HG02938 (cell line): ENCODE measurements at regions not wholly inside any gene's neighbourhood (a gene's known extent, or its start where the extent isn't known, plus 50 kb on each side); places are given as distances from the start of the nearest gene placed in this dataset.
"Not testable (repeated sequence)": the region's sequence is repeated elsewhere in the genome, so short reads cannot be mapped to it uniquely, and the experiment has no call there.

Experiments used
- ATAC-seq: cut with Tn5 transposase; IDR thresholded peaks from one replicate; pipeline ENCODE4 v1.9.1; 2021; ENCODE audit warnings: mild to moderate bottlenecking, moderate library complexity; ENCODE audit not compliant: unreplicated experiment

- no peak for ATAC-seq
Measured at GRCh38 chr7:106747804-106748203, 86.8 kb upstream of the CCDC71L start.

GRCh38 chr7:106749165-106749564, 88.2 kb upstream of the CCDC71L start:
- no peak for ATAC-seq

GRCh38 chr7:106750773-106751172, 89.8 kb upstream of the CCDC71L start:
- no peak for ATAC-seq

- no peak for ATAC-seq
Measured at GRCh38 chr7:106752367-106752766, 91.4 kb upstream of the CCDC71L start.

GRCh38 chr7:106755024-106755423, 94.1 kb upstream of the CCDC71L start:
- not testable (repeated sequence) for ATAC-seq

- no peak for ATAC-seq
Measured at GRCh38 chr7:106755641-106756040, 94.7 kb upstream of the CCDC71L start.

- ATAC-seq: no peak
Measured at GRCh38 chr7:106756071-106756470, 95.1 kb upstream of the CCDC71L start.

GRCh38 chr7:106756884-106757283, 95.9 kb upstream of the CCDC71L start:
- no peak for ATAC-seq

- ATAC-seq: no peak
Measured at GRCh38 chr7:106757846-106758245, 96.9 kb upstream of the CCDC71L start.

GRCh38 chr7:106762845-106763244, 101.9 kb upstream of the CCDC71L start:
- not testable (repeated sequence) for ATAC-seq

GRCh38 chr7:106763717-106764116, 101.4 kb upstream of the PIK3CG start:
- ATAC-seq: no peak

- ATAC-seq: no peak
Measured at GRCh38 chr7:106765727-106766355, 99.2 kb upstream of the PIK3CG start.

- ATAC-seq: no peak
Measured at GRCh38 chr7:106766551-106766950, 98.5 kb upstream of the PIK3CG start.

- ATAC-seq: no peak
Measured at GRCh38 chr7:106767078-106767477, 98.0 kb upstream of the PIK3CG start.

- peak; percentile 83 for ATAC-seq
Measured at GRCh38 chr7:106767498-106768323, 97.4 kb upstream of the PIK3CG start.

GRCh38 chr7:106768324-106768751, 96.7 kb upstream of the PIK3CG start:
- peak; percentile 84 for ATAC-seq

- no peak for ATAC-seq
Measured at GRCh38 chr7:106770191-106770590, 94.9 kb upstream of the PIK3CG start.

- ATAC-seq: no peak
Measured at GRCh38 chr7:106772655-106773108, 92.4 kb upstream of the PIK3CG start.

- ATAC-seq: no peak
Measured at GRCh38 chr7:106773228-106773627, 91.9 kb upstream of the PIK3CG start.

- ATAC-seq: no peak
Measured at GRCh38 chr7:106773721-106774120, 91.4 kb upstream of the PIK3CG start.

- no peak for ATAC-seq
Measured at GRCh38 chr7:106774213-106774767, 90.8 kb upstream of the PIK3CG start.
